Thyroid gland (tissue), 4 donors: ENCODE measurements at regions not wholly inside any gene's neighbourhood (a gene's known extent, or its start where the extent isn't known, plus 50 kb on each side); places are given as distances from the start of the nearest gene placed in this dataset.

Source experiments
- POLR2A ChIP-seq, 2 donors: fragments of 450-650 bp; IDR thresholded peaks; one replicate each; pipeline ENCODE4 v1.6.1; 2017; ENCODE audit warnings: antibody characterized with exemption in 2 of 2, mild to moderate bottlenecking in 2 of 2, moderate library complexity in 1 of 2
- TF ChIP-seq, protein P1 (sequence below), 6 experiments: fragments of 200-600 bp in 3 of 6; fragments of 450-650 bp in 3 of 6; sonication (generic) in 3 of 6; IDR thresholded peaks; one replicate each; pipeline ENCODE4 v1.5.1; 2016 to 2019; ENCODE audit warnings: antibody characterized with exemption in 6 of 6, mild to moderate bottlenecking in 2 of 6, inconsistent platforms in 1 of 6, moderate library complexity in 1 of 6

DNA sequence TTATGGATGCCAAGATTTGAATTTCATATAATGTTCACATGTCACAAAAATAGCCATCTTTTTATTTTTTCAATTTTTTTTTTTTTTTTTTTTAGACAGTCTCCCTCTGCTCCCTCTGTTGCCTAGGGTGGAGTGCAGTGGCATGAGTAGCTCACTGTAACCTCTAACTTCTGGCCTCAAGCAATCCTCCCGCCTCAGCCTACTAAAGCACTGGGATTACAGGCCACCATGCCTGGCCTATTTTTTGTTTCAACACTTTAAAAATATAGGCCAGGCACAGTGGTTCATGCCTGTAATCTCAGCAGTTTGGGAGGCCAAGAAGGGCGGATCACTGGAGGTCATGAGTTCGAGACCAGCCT lies 246.3 kb downstream of the SKIDA1 start:
- TF ChIP-seq, protein P1, sequence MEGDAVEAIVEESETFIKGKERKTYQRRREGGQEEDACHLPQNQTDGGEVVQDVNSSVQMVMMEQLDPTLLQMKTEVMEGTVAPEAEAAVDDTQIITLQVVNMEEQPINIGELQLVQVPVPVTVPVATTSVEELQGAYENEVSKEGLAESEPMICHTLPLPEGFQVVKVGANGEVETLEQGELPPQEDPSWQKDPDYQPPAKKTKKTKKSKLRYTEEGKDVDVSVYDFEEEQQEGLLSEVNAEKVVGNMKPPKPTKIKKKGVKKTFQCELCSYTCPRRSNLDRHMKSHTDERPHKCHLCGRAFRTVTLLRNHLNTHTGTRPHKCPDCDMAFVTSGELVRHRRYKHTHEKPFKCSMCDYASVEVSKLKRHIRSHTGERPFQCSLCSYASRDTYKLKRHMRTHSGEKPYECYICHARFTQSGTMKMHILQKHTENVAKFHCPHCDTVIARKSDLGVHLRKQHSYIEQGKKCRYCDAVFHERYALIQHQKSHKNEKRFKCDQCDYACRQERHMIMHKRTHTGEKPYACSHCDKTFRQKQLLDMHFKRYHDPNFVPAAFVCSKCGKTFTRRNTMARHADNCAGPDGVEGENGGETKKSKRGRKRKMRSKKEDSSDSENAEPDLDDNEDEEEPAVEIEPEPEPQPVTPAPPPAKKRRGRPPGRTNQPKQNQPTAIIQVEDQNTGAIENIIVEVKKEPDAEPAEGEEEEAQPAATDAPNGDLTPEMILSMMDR (IDR thresholded peaks at IDR 0.05) = no peak
- no peak for TF ChIP-seq POLR2A (IDR thresholded peaks at IDR 0.05)
